Spleen (tissue), 7 donors: ENCODE measurements at regions not wholly inside any gene's neighbourhood (a gene's known extent, or its start where the extent isn't known, plus 50 kb on each side); places are given as distances from the start of the nearest gene placed in this dataset.

Experiments used
- CTCF ChIP-seq, 11 experiments: fragments of 200-600 bp in 7 of 11; fragments of 450-650 bp in 4 of 11; sonication (generic) in 4 of 11; IDR thresholded peaks in 8 of 11; conservative IDR thresholded peaks in 3 of 11; 1 replicate in 7 of 11; 2 replicates in 4 of 11; pipeline versions ENCODE4 v1.4.0 to v1.8.0; 2016 to 2021; ENCODE audit warnings: antibody characterized with exemption in 11 of 11, inconsistent platforms in 4 of 11, mild to moderate bottlenecking in 1 of 11
- POLR2A ChIP-seq, 3 donors: fragments of 450-650 bp; IDR thresholded peaks; one replicate each; pipeline ENCODE4 v1.5.1; 2017; ENCODE audit warnings: antibody characterized with exemption in 3 of 3, mild to moderate bottlenecking in 1 of 3
- POLR2AphosphoS5 ChIP-seq, 3 donors: sonication (generic); formaldehyde crosslinking; IDR thresholded peaks; one replicate each; pipeline ENCODE4 v1.5.1; 2017; ENCODE audit warnings: antibody characterized with exemption in 3 of 3
- donor health status: DM: no; HTN: no; CAD: no; lungs with moderate emphysema.
- donor health status: DM: no; HTN: no; CAD: no.
- donor health status: DM: no; HTN: no; CAD: no.

- TF ChIP-seq CTCF (IDR thresholded peaks at IDR 0.05 in 8 of 11, conservative IDR thresholded peaks at IDR 0.05 in 3 of 11) (no peak), POLR2A (IDR thresholded peaks at IDR 0.05) (no peak), POLR2AphosphoS5 (IDR thresholded peaks at IDR 0.05) (no peak)
Measured at GRCh38 chr5:68067976-68068603, 147.5 kb upstream of the PIK3R1 start.
